ENCODE measurements at regions not wholly inside any gene's neighbourhood (a gene's known extent, or its start where the extent isn't known, plus 50 kb on each side); places are given as distances from the start of the nearest gene placed in this dataset.

GRCh38 chr12:93981411-93981810 is 167.0 kb upstream of the PLXNC1 start:
- TF ChIP-seq CTCF (IDR thresholded peaks at IDR 0.05; ENCODE audit: low read depth, low read length): no peak
- no peak for TF ChIP-seq MAX (IDR thresholded peaks at IDR 0.05; ENCODE audit: low read depth, low read length)

Measured in NB4 (cell line).